GM23338 (cell line): ENCODE measurements at regions not wholly inside any gene's neighbourhood (a gene's known extent, or its start where the extent isn't known, plus 50 kb on each side); places are given as distances from the start of the nearest gene placed in this dataset.
A peak's percentile ranks its signal among the peaks of the same experiment; 100 is the strongest.

Experiments used
- ATAC-seq: fragments of 200-7000 bp; cut with Tn5 transposase; 3 replicates; pipeline ENCODE4 v1.9.1; 2020
- DNase-seq: peaks from one replicate; pipeline ENCODE4 v3.0.0-alpha.2; 2015; ENCODE audit warnings: low spot score
- H2AFZ ChIP-seq: fragments of 200-600 bp; sonication (generic); 2 replicates; pipeline ENCODE4 v1.8.0; 2016; ENCODE audit warnings: antibody characterized with exemption, mild to moderate bottlenecking, moderate library complexity
- H3F3A ChIP-seq: fragments of 200-600 bp; sonication (generic); replicated peaks from 2 replicates; pipeline ENCODE4 v1.8.0; 2017; ENCODE audit warnings: antibody characterized with exemption, mixed run types, low read depth
- H3K27ac ChIP-seq: fragments of 200-600 bp; sonication (generic); 2 replicates; pipeline ENCODE4 v1.6.1; 2016; ENCODE audit warnings: low read depth
- H3K27me3 ChIP-seq: fragments of 200-600 bp; sonication (generic); 2 replicates; pipeline ENCODE4 v1.8.0; 2016; ENCODE audit warnings: mild to moderate bottlenecking, mixed run types, moderate library complexity; ENCODE audit not compliant: insufficient read depth
- H3K36me3 ChIP-seq: fragments of 200-600 bp; sonication (generic); 2 replicates; pipeline ENCODE4 v1.8.0; 2016; ENCODE audit warnings: mild to moderate bottlenecking; ENCODE audit not compliant: insufficient read depth
- H3K4me1 ChIP-seq: fragments of 200-600 bp; sonication (generic); 2 replicates; pipeline ENCODE4 v1.8.0; 2016; ENCODE audit warnings: mild to moderate bottlenecking, moderate library complexity; ENCODE audit not compliant: insufficient read depth
- H3K4me2 ChIP-seq: fragments of 200-600 bp; sonication (generic); 2 replicates; pipeline ENCODE4 v1.7.1; 2017; ENCODE audit warnings: mixed run types
- H3K4me3 ChIP-seq: fragments of 200-600 bp; sonication (generic); 2 replicates; pipeline ENCODE4 v1.6.1; 2016; ENCODE audit warnings: mixed run types
- H3K79me2 ChIP-seq: fragments of 200-600 bp; sonication (generic); replicated peaks from 2 replicates; pipeline ENCODE4 v1.8.0; 2017; ENCODE audit warnings: mild to moderate bottlenecking; ENCODE audit not compliant: insufficient read depth
- H3K9me2 ChIP-seq: fragments of 200-600 bp; sonication (generic); 2 replicates; pipeline ENCODE4 v1.8.0; 2017; ENCODE audit not compliant: insufficient read depth
- H4K20me1 ChIP-seq: fragments of 200-600 bp; sonication (generic); replicated peaks from 2 replicates; pipeline ENCODE4 v1.8.0; 2017; ENCODE audit warnings: mild to moderate bottlenecking; ENCODE audit not compliant: insufficient read depth
- H3K27ac Mint-ChIP-seq: 2 replicates; pipeline ENCODE4 v1.8.0; 2020; ENCODE audit warnings: inconsistent platforms, mild to moderate bottlenecking, moderate library complexity, mixed read lengths
- H3K27me3 Mint-ChIP-seq: 3 replicates; pipeline ENCODE4 v1.8.0; 2022; ENCODE audit warnings: low read depth, mild to moderate bottlenecking, moderate library complexity, mixed read lengths, inconsistent platforms; ENCODE audit not compliant: insufficient read depth, poor library complexity
- H3K36me3 Mint-ChIP-seq: 3 replicates; pipeline ENCODE4 v1.8.0; 2021; ENCODE audit warnings: low read depth, mild to moderate bottlenecking, inconsistent platforms, moderate library complexity, mixed read lengths
- H3K4me1 Mint-ChIP-seq: 3 replicates; pipeline ENCODE4 v1.8.0; 2020; ENCODE audit warnings: mild to moderate bottlenecking, inconsistent platforms, mixed read lengths
- H3K4me3 Mint-ChIP-seq: 3 replicates; pipeline ENCODE4 v1.8.0; 2021; ENCODE audit warnings: moderate library complexity, mild to moderate bottlenecking, inconsistent platforms, mixed read lengths
- H3K9me3 Mint-ChIP-seq: 3 replicates; pipeline ENCODE4 v1.8.0; 2020; ENCODE audit warnings: moderate library complexity, mild to moderate bottlenecking, inconsistent platforms, mixed read lengths
- CREB1 ChIP-seq: fragments of 250-450 bp; sonication (Bioruptor Pico); IDR thresholded peaks from 2 replicates; pipeline ENCODE4 v1.5.0; 2020; ENCODE audit warnings: low read depth, mild to moderate bottlenecking, moderate library complexity
- CTCF ChIP-seq, 2 experiments: fragments of 200-600 bp in 1 of 2; sonication (generic) in 1 of 2; conservative IDR thresholded peaks; 2 replicates each; pipeline versions ENCODE4 v1.5.1 to v1.6.1; 2016 to 2017; ENCODE audit warnings: antibody characterized with exemption in 2 of 2, low read depth in 2 of 2, mild to moderate bottlenecking in 2 of 2, moderate library complexity in 1 of 2
- ETS1 ChIP-seq: IDR thresholded peaks from 2 replicates; pipeline ENCODE4 v1.6.1; 2016; ENCODE audit warnings: antibody characterized with exemption
- EZH2 ChIP-seq: fragments of 200-600 bp; sonication (generic); IDR thresholded peaks from one replicate; pipeline ENCODE4 v1.8.0; 2017; ENCODE audit warnings: antibody characterized with exemption, mild to moderate bottlenecking, low read depth; ENCODE audit not compliant: unreplicated experiment
- EZH2phosphoT487 ChIP-seq: fragments of 200-600 bp; sonication (generic); IDR thresholded peaks from one replicate; pipeline ENCODE4 v1.8.1; 2018; ENCODE audit warnings: antibody characterized with exemption; ENCODE audit not compliant: unreplicated experiment
- JUNB ChIP-seq: IDR thresholded peaks from one replicate; pipeline ENCODE4 v1.6.1; 2016; ENCODE audit warnings: antibody characterized with exemption; ENCODE audit not compliant: unreplicated experiment
- NANOG ChIP-seq: IDR thresholded peaks from 2 replicates; pipeline ENCODE4 v1.6.1; 2016; ENCODE audit warnings: antibody characterized with exemption, borderline replicate concordance
- POLR2AphosphoS5 ChIP-seq: IDR thresholded peaks from 2 replicates; pipeline ENCODE4 v1.6.1; 2016; ENCODE audit warnings: antibody characterized with exemption, low read depth
- REST ChIP-seq: IDR thresholded peaks from one replicate; pipeline ENCODE4 v1.6.1; 2018; ENCODE audit warnings: antibody characterized with exemption; ENCODE audit not compliant: unreplicated experiment
- STAT1 ChIP-seq: IDR thresholded peaks from one replicate; pipeline ENCODE4 v1.6.1; 2016; ENCODE audit warnings: antibody characterized with exemption; ENCODE audit not compliant: unreplicated experiment
- ZNF114 ChIP-seq: fragments of 250-450 bp; sonication (Bioruptor Pico); IDR thresholded peaks from 2 replicates; pipeline ENCODE4 v1.5.0; 2020; ENCODE audit warnings: mild to moderate bottlenecking, moderate library complexity
- ZNF331 ChIP-seq: fragments of 250-450 bp; sonication (Bioruptor Pico); IDR thresholded peaks from 2 replicates; pipeline ENCODE4 v1.5.0; 2020; ENCODE audit warnings: low read depth, mild to moderate bottlenecking, moderate library complexity
- ZNF462 ChIP-seq: fragments of 250-450 bp; sonication (Bioruptor Pico); IDR thresholded peaks from 2 replicates; pipeline ENCODE4 v1.5.0; 2020; ENCODE audit warnings: mild to moderate bottlenecking, moderate library complexity

GRCh38 chr11:104380358-104380757, 216.4 kb upstream of the PDGFD start:
- no peaks in the 10 kb centered on the region for H3K36me3 ChIP-seq
- H3K27me3 Mint-ChIP-seq = peaks cover 1% of the 10 kb centered on the region
- H3K79me2 ChIP-seq = no peaks in the 10 kb centered on the region
- H2AFZ ChIP-seq = no peak overlapping the region
- no peaks in the 10 kb centered on the region for H3K4me1 ChIP-seq
- DNase-seq (no peak), ATAC-seq (no peak)
- H3K4me3 Mint-ChIP-seq = no peak overlapping the region
- H3K36me3 Mint-ChIP-seq = no peaks in the 10 kb centered on the region
- TF ChIP-seq STAT1 (no peak), REST (no peak), JUNB (no peak), EZH2phosphoT487 (no peak), ETS1 (no peak), CTCF (conservative IDR thresholded peaks at IDR 0.05; ENCODE audit: low read depth in 2 of 2) (no peak), CREB1 (CRISPR knock-in tag) (no peak), ZNF331 (CRISPR knock-in tag) (no peak), EZH2 (no peak), NANOG (no peak), ZNF462 (CRISPR knock-in tag) (no peak), ZNF114 (CRISPR knock-in tag) (no peak), POLR2AphosphoS5 (no peak)
- no peaks in the 10 kb centered on the region for H4K20me1 ChIP-seq
- H3K9me2 ChIP-seq = 0 out of 2 replicates have a peak, but pooled peaks cover 3% of the 10 kb centered on the region
- H3F3A ChIP-seq = no peaks in the 10 kb centered on the region
- no peaks in the 10 kb centered on the region for H3K9me3 Mint-ChIP-seq
- H3K4me3 ChIP-seq = no peak overlapping the region
- H3K4me2 ChIP-seq = no peak overlapping the region
- no peaks in the 10 kb centered on the region for H3K27me3 ChIP-seq
- 0 out of 2 replicates have a peak overlapping the region, but pooled peaks have one; percentile 61 for H3K27ac Mint-ChIP-seq
- no peaks in the 10 kb centered on the region for H3K4me1 Mint-ChIP-seq
- H3K27ac ChIP-seq = no peak overlapping the region
